ENCODE measurements at regions not wholly inside any gene's neighbourhood (a gene's known extent, or its start where the extent isn't known, plus 50 kb on each side); places are given as distances from the start of the nearest gene placed in this dataset.

DNA sequence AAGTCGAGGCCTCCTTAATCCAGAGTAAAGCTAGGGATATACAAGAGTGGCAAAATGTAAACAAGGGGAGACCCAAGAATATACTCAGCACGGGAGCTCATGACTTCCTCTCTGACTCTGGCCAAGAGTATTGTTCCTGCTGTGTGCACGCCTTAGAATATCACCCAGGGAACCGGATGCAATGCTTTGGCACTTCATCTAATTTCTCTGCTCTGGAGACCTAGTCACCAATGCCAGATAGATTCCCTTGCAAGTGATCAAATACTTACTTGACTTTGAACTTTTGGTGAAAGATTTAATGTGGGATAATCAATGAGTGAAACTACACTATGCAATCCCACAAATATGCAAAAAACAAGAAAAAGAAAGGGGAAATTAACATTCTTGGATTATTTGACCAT is 695.5 kb downstream of the INHBA start:
- TF ChIP-seq, protein P1, sequence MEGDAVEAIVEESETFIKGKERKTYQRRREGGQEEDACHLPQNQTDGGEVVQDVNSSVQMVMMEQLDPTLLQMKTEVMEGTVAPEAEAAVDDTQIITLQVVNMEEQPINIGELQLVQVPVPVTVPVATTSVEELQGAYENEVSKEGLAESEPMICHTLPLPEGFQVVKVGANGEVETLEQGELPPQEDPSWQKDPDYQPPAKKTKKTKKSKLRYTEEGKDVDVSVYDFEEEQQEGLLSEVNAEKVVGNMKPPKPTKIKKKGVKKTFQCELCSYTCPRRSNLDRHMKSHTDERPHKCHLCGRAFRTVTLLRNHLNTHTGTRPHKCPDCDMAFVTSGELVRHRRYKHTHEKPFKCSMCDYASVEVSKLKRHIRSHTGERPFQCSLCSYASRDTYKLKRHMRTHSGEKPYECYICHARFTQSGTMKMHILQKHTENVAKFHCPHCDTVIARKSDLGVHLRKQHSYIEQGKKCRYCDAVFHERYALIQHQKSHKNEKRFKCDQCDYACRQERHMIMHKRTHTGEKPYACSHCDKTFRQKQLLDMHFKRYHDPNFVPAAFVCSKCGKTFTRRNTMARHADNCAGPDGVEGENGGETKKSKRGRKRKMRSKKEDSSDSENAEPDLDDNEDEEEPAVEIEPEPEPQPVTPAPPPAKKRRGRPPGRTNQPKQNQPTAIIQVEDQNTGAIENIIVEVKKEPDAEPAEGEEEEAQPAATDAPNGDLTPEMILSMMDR (IDR thresholded peaks at IDR 0.05), result no peak
- TF ChIP-seq EP300 (IDR thresholded peaks at IDR 0.05), result no peak
- no peak for TF ChIP-seq POLR2AphosphoS5 (IDR thresholded peaks at IDR 0.05)
- no peak for TF ChIP-seq POLR2A (IDR thresholded peaks at IDR 0.05; ENCODE audit: low read depth)
